ENCODE measurements at regions not wholly inside any gene's neighbourhood (a gene's known extent, or its start where the extent isn't known, plus 50 kb on each side); places are given as distances from the start of the nearest gene placed in this dataset.

DNA sequence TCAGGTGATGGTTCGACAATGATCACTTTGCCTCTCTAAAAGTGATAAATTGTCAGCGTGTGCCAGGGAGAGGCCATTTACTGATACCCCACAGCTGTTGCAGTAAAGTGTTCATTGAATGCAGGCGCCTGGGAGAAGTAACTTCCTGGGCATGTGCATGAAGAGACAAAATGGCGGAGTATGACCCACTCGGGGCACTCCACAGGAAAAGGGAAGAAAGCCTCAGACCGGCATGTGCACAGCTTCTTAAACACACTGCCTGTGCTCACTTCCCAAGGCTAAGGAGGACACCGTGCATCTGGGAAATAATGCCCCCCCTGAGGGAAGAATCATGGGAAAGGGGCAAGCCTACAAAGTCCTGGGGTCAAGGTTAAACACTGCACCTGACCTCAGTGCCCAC is 329.5 kb downstream of the ICE1 start:
- H3K4me3 Mint-ChIP-seq = no peak overlapping the region
- no peaks in the 10 kb centered on the region for H3K36me3 Mint-ChIP-seq
- DNase-seq (ENCODE audit: low spot score in 2 of 2, unreplicated experiment in 2 of 2) = no peak
- TF ChIP-seq, protein P1, sequence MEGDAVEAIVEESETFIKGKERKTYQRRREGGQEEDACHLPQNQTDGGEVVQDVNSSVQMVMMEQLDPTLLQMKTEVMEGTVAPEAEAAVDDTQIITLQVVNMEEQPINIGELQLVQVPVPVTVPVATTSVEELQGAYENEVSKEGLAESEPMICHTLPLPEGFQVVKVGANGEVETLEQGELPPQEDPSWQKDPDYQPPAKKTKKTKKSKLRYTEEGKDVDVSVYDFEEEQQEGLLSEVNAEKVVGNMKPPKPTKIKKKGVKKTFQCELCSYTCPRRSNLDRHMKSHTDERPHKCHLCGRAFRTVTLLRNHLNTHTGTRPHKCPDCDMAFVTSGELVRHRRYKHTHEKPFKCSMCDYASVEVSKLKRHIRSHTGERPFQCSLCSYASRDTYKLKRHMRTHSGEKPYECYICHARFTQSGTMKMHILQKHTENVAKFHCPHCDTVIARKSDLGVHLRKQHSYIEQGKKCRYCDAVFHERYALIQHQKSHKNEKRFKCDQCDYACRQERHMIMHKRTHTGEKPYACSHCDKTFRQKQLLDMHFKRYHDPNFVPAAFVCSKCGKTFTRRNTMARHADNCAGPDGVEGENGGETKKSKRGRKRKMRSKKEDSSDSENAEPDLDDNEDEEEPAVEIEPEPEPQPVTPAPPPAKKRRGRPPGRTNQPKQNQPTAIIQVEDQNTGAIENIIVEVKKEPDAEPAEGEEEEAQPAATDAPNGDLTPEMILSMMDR (IDR thresholded peaks at IDR 0.05; ENCODE audit: unreplicated experiment) = no peak
- peaks cover 4% of the 10 kb centered on the region for H3K27me3 Mint-ChIP-seq (ENCODE audit: low read depth)
- H3K4me1 Mint-ChIP-seq = no peaks in the 10 kb centered on the region
- H3K27ac Mint-ChIP-seq = no peak overlapping the region
- no peaks in the 10 kb centered on the region for H3K9me3 Mint-ChIP-seq

DNA sequence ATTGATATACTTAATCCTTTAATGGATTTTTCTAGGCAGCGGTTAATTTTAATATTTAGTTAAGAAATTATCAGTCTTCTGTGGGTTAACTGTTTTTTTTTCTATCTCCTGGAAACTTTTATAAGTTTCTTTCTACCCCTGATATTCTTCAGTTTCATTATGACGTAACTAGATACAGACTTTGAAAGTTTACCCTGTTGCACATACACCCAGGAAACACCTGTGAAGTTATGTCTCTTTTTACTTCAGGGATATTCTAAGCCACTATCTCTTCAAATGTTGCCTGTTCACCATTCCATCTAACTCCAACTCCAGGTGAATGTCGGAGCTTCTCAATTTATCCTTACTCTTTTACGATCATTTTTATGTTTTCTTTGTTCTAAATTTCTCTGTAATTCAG is 329.0 kb downstream of the ICE1 start:
- H3K36me3 Mint-ChIP-seq = no peaks in the 10 kb centered on the region
- H3K27me3 Mint-ChIP-seq (ENCODE audit: low read depth) = peaks cover 4% of the 10 kb centered on the region
- TF ChIP-seq, protein P1 (IDR thresholded peaks at IDR 0.05; ENCODE audit: unreplicated experiment) = no peak
- no peak for DNase-seq (ENCODE audit: low spot score in 2 of 2, unreplicated experiment in 2 of 2)
- no peak overlapping the region for H3K4me3 Mint-ChIP-seq
- no peaks in the 10 kb centered on the region for H3K4me1 Mint-ChIP-seq
- peaks cover 3% of the 10 kb centered on the region for H3K9me3 Mint-ChIP-seq
- no peak overlapping the region for H3K27ac Mint-ChIP-seq

GRCh38 chr5:5741418-5741817 is 318.9 kb downstream of the ICE1 start:
- no peak overlapping the region for H3K4me3 Mint-ChIP-seq
- peaks cover 46% of the 10 kb centered on the region for H3K9me3 Mint-ChIP-seq
- H3K36me3 Mint-ChIP-seq = no peaks in the 10 kb centered on the region
- DNase-seq (ENCODE audit: low spot score in 2 of 2, unreplicated experiment in 2 of 2) = no peak
- TF ChIP-seq, protein P1 (IDR thresholded peaks at IDR 0.05; ENCODE audit: unreplicated experiment) = no peak
- peaks cover 3% of the 10 kb centered on the region for H3K27me3 Mint-ChIP-seq (ENCODE audit: low read depth)
- H3K27ac Mint-ChIP-seq = no peak overlapping the region
- no peaks in the 10 kb centered on the region for H3K4me1 Mint-ChIP-seq

GRCh38 chr5:5739490-5739945 is 317.0 kb downstream of the ICE1 start:
- TF ChIP-seq, protein P1 (IDR thresholded peaks at IDR 0.05; ENCODE audit: unreplicated experiment) = no peak
- DNase-seq (ENCODE audit: low spot score in 2 of 2, unreplicated experiment in 2 of 2) = no peak
- Mint-ChIP-seq H3K4me3 (no peak overlapping the region), H3K27ac (no peak overlapping the region), H3K36me3 (no peaks in the 10 kb centered on the region), H3K27me3 (ENCODE audit: low read depth) (peaks cover 11% of the 10 kb centered on the region), H3K9me3 (peaks cover 34% of the 10 kb centered on the region), H3K4me1 (no peaks in the 10 kb centered on the region)

GRCh38 chr5:5738797-5739489 is 316.5 kb downstream of the ICE1 start:
- peaks cover 30% of the 10 kb centered on the region for H3K9me3 Mint-ChIP-seq
- no peak overlapping the region for H3K4me3 Mint-ChIP-seq
- TF ChIP-seq, protein P1 (IDR thresholded peaks at IDR 0.05; ENCODE audit: unreplicated experiment) = no peak
- H3K27ac Mint-ChIP-seq = no peak overlapping the region
- H3K27me3 Mint-ChIP-seq (ENCODE audit: low read depth) = peaks cover 11% of the 10 kb centered on the region
- no peak for DNase-seq (ENCODE audit: low spot score in 2 of 2, unreplicated experiment in 2 of 2)
- no peaks in the 10 kb centered on the region for H3K36me3 Mint-ChIP-seq
- no peaks in the 10 kb centered on the region for H3K4me1 Mint-ChIP-seq

Measured in mesothelial cell of epicardium (in vitro differentiated cells).